Fibroblast of villous mesenchyme (primary cell): ENCODE measurements at regions not wholly inside any gene's neighbourhood (a gene's known extent, or its start where the extent isn't known, plus 50 kb on each side); places are given as distances from the start of the nearest gene placed in this dataset.
A peak's percentile ranks its signal among the peaks of the same experiment; 100 is the strongest.

Experiments used
- DNase-seq: peaks from one replicate; pipeline ENCODE4 v3.0.0-alpha.2; 2010; ENCODE audit warnings: low read depth
- H3K4me3 ChIP-seq: 2 replicates; pipeline ENCODE4 v1.5.1; 2011; ENCODE audit warnings: low read depth, mild to moderate bottlenecking, low read length
- TF ChIP-seq, protein P1 (sequence below): IDR thresholded peaks from 2 replicates; pipeline ENCODE4 v1.5.1; 2012; ENCODE audit warnings: low read depth, mild to moderate bottlenecking, low read length; ENCODE audit not compliant: insufficient read depth

DNA sequence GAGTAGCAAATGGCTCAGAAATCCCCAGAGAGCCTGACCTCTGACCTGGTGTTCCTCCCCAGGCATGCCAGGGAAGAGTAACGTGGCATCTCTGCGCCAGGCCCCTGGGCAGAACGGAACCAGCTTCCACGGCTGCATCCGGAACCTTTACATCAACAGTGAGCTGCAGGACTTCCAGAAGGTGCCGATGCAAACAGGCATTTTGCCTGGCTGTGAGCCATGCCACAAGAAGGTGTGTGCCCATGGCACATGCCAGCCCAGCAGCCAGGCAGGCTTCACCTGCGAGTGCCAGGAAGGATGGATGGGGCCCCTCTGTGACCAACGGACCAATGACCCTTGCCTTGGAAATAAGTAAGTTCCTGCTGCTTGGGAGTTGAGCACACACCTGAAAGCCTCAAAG lies 83.4 kb upstream of the PACRGL start:
- TF ChIP-seq, protein P1, sequence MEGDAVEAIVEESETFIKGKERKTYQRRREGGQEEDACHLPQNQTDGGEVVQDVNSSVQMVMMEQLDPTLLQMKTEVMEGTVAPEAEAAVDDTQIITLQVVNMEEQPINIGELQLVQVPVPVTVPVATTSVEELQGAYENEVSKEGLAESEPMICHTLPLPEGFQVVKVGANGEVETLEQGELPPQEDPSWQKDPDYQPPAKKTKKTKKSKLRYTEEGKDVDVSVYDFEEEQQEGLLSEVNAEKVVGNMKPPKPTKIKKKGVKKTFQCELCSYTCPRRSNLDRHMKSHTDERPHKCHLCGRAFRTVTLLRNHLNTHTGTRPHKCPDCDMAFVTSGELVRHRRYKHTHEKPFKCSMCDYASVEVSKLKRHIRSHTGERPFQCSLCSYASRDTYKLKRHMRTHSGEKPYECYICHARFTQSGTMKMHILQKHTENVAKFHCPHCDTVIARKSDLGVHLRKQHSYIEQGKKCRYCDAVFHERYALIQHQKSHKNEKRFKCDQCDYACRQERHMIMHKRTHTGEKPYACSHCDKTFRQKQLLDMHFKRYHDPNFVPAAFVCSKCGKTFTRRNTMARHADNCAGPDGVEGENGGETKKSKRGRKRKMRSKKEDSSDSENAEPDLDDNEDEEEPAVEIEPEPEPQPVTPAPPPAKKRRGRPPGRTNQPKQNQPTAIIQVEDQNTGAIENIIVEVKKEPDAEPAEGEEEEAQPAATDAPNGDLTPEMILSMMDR: no peak
- H3K4me3 ChIP-seq: no peak overlapping the region
- DNase-seq: no peak

DNA sequence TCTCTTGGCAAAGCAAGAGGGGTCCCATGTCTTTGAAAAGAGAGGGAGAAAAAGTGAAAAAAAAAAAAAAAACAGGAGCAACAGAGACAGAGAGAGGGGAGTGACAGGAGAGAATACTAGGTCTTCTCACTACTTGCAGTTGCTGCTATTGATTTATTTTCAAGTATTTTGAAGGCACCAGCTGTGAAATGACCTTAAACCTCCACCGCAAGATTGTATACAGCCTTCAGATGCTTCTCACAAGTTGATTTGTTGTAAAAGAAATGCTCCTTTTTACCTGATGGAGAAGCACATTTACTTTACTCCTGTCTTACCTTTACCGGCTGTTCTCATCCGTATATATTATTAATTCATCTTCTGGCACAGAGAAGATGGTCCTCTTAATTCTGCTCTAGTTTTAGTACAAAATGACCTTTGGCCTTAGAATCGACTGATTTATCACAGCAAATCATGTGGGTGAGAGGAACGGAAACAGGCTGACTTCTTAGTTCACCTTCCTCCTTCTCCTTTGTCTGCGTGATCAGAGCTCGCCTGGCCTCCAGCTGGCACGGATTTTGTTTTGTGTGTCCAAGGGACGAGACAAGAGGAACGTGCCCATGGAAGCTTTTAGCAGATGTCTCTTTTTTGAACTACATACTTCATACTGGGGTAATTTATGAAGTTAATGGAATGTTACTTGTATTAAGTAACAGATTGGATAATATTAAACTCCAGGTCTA lies 82.4 kb upstream of the PACRGL start:
- peak; percentile 10 for DNase-seq
- TF ChIP-seq, protein P1: no peak

DNA sequence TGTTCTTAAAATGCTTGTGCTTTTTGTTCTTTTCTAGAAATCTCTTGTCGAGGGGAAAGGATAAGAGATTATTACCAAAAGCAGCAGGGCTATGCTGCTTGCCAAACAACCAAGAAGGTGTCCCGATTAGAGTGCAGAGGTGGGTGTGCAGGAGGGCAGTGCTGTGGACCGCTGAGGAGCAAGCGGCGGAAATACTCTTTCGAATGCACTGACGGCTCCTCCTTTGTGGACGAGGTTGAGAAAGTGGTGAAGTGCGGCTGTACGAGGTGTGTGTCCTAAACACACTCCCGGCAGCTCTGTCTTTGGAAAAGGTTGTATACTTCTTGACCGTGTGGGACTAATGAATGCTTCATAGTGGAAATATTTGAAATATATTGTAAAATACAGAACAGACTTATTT lies 81.5 kb upstream of the PACRGL start:
- no peak for DNase-seq
- no peak overlapping the region for H3K4me3 ChIP-seq
- TF ChIP-seq, protein P1: no peak

More for the DNA sequence above, 82.4 kb upstream of the PACRGL start:
- no peak overlapping the region for H3K4me3 ChIP-seq

DNA sequence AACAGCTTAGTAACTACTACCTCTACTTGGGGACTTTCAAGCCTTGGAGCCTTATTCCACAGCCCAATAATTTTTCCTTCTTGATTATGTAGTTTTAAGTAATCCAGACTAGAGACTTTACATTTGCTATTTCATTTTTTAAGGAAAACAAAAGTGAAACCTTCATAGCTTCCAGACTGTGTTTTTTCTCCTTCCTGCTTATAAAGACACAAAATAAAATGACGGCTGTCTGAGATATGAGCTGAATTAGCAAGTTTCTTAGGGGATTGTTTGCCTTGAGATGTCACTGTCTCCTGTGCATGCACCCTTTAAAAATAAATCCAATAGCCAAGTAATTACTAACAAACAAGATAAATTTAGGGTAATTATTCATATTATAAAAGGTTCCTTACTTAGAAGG lies 78.8 kb upstream of the PACRGL start:
- peak; percentile 13 for DNase-seq
- no peak overlapping the region for H3K4me3 ChIP-seq
- TF ChIP-seq, protein P1: no peak

DNA sequence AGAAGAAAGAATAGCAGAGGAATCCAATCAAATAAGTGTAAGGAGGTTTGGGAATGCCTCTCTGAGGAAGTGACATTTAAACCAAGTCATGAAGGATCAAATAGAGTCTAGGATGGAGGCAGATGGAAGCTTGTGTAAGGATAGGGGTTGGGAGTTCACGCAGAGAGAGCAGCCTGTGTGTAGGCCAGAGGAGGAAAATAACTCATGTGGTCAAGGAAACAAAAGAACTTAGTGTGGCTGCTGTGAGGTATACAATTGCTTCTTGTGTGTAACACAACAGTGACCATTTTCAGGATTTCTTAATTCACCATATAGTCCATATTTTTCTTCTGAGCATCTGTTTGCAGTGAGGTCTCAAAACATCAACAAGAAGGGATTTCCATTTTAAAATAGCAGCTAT lies 77.6 kb upstream of the PACRGL start:
- H3K4me3 ChIP-seq: no peak overlapping the region
- no peak for DNase-seq
- TF ChIP-seq, protein P1: no peak

DNA sequence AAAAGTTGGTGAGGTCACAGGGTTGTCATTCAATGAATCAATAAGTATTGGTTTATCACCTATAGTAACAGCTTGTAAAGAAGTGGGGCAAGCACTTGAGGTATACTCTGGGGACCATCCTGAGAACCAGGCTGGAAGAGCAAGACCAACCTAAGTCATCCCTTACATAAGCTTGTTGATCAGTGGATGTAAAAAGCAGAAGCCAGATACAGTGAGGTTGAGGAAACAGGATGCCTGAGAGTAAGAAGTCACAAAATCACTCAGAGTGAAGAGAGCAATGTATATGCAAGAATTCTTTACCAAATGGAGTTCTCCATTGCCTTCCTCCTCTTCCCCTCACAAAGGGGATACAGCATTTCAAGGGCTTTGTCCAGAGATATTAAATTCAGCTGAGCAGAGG lies 76.3 kb upstream of the PACRGL start:
- TF ChIP-seq, protein P1: no peak
- DNase-seq: no peak

More for the DNA sequence above, 76.3 kb upstream of the PACRGL start:
- H3K4me3 ChIP-seq: no peak overlapping the region
